ENCODE measurements at regions not wholly inside any gene's neighbourhood (a gene's known extent, or its start where the extent isn't known, plus 50 kb on each side); places are given as distances from the start of the nearest gene placed in this dataset.

- Histone ChIP-seq H3K27me3 (ENCODE audit: low read depth) (no peaks in the 10 kb centered on the region), H3K9me3 (replicated peaks) (peaks cover 65% of the 10 kb centered on the region), H3K4me3 (no peak overlapping the region), H3K36me3 (no peaks in the 10 kb centered on the region), H3K4me1 (no peaks in the 10 kb centered on the region), H3K27ac (replicated peaks) (no peak overlapping the region)
- TF ChIP-seq CTCF (IDR thresholded peaks at IDR 0.05; ENCODE audit: borderline replicate concordance), result no peak
- no peak for DNase-seq
- intact Hi-C loops (cut with micrococcal nuclease), result no loop called here
Observed at GRCh38 chr5:12214267-12215015, 310.2 kb upstream of the CTNND2 start.

GRCh38 chr5:12208366-12209100 lies 304.3 kb upstream of the CTNND2 start:
- H3K27me3 ChIP-seq (ENCODE audit: low read depth), result no peaks in the 10 kb centered on the region
- no peaks in the 10 kb centered on the region for H3K4me1 ChIP-seq
- no peaks in the 10 kb centered on the region for H3K36me3 ChIP-seq
- intact Hi-C loops (cut with micrococcal nuclease), result no loop called here
- no peak overlapping the region for H3K27ac ChIP-seq (replicated peaks)
- peaks cover 40% of the 10 kb centered on the region for H3K9me3 ChIP-seq (replicated peaks)
- no peak for TF ChIP-seq CTCF (IDR thresholded peaks at IDR 0.05; ENCODE audit: borderline replicate concordance)
- no peak overlapping the region for H3K4me3 ChIP-seq
- DNase-seq, result no peak

GRCh38 chr5:12204761-12205160 lies 300.5 kb upstream of the CTNND2 start:
- intact Hi-C loops (cut with micrococcal nuclease), result no loop called here
- peaks cover 28% of the 10 kb centered on the region for H3K9me3 ChIP-seq (replicated peaks)
- no peaks in the 10 kb centered on the region for H3K36me3 ChIP-seq
- H3K27me3 ChIP-seq (ENCODE audit: low read depth), result no peaks in the 10 kb centered on the region
- H3K4me1 ChIP-seq, result no peaks in the 10 kb centered on the region
- H3K27ac ChIP-seq (replicated peaks), result no peak overlapping the region
- DNase-seq, result no peak
- no peak overlapping the region for H3K4me3 ChIP-seq
- TF ChIP-seq CTCF (IDR thresholded peaks at IDR 0.05; ENCODE audit: borderline replicate concordance), result no peak

GRCh38 chr5:12193536-12193935 lies 289.3 kb upstream of the CTNND2 start:
- Histone ChIP-seq H3K9me3 (replicated peaks) (peaks cover 18% of the 10 kb centered on the region), H3K27ac (replicated peaks) (no peak overlapping the region), H3K4me3 (no peak overlapping the region), H3K27me3 (ENCODE audit: low read depth) (no peaks in the 10 kb centered on the region), H3K4me1 (no peaks in the 10 kb centered on the region), H3K36me3 (no peaks in the 10 kb centered on the region)
- no peak for DNase-seq
- intact Hi-C loops (cut with micrococcal nuclease), result no loop called here
- no peak for TF ChIP-seq CTCF (IDR thresholded peaks at IDR 0.05; ENCODE audit: borderline replicate concordance)

GRCh38 chr5:12183003-12183402 lies 278.8 kb upstream of the CTNND2 start:
- no peak for DNase-seq
- intact Hi-C loops (cut with micrococcal nuclease), result no loop called here
- no peak overlapping the region for H3K27ac ChIP-seq (replicated peaks)
- H3K36me3 ChIP-seq, result no peaks in the 10 kb centered on the region
- no peak overlapping the region for H3K4me3 ChIP-seq
- peaks cover 16% of the 10 kb centered on the region for H3K9me3 ChIP-seq (replicated peaks)
- TF ChIP-seq CTCF (IDR thresholded peaks at IDR 0.05; ENCODE audit: borderline replicate concordance), result no peak
- H3K27me3 ChIP-seq (ENCODE audit: low read depth), result no peaks in the 10 kb centered on the region
- no peaks in the 10 kb centered on the region for H3K4me1 ChIP-seq

Data from left ventricle myocardium inferior (tissue), 1 donor.